IMR-90 (cell line): ENCODE measurements at regions not wholly inside any gene's neighbourhood (a gene's known extent, or its start where the extent isn't known, plus 50 kb on each side); places are given as distances from the start of the nearest gene placed in this dataset.

Experiments
- ATAC-seq: fragments of 200-7000 bp; cut with Tn5 transposase; 2 replicates; pipeline ENCODE4 v1.9.1; 2020; ENCODE audit warnings: low read depth, mild to moderate bottlenecking, moderate library complexity
- BruUV-seq: library from RNA; stranded (reverse); fragments of 400-500 nt; replicated peaks from 2 replicates; lab custom pipeline; 2021; lab: Mats Ljungman, UMichigan
- CTCF ChIA-PET: fragments of 300-600 bp; formaldehyde crosslinking; extraction: SDS; loops from one replicate; lab custom pipeline; 2021; ENCODE audit warnings: antibody characterized with exemption; lab: Yijun Ruan, JAX
- POLR2A ChIA-PET: fragments of 300-600 bp; sonication (Branson Sonifier 250); formaldehyde crosslinking; loops from one replicate; lab custom pipeline; 2022; ENCODE audit warnings: antibody characterized with exemption; ENCODE audit not compliant: unreplicated experiment; lab: Charles Lee
- DNase-seq: peaks from one replicate; pipeline ENCODE4 v3.0.0; 2013
- H2AFZ ChIP-seq: replicated peaks from 2 replicates; pipeline ENCODE3; 2013; ENCODE audit warnings: low read length, mild to moderate bottlenecking; ENCODE audit not compliant: poor library complexity
- H2AK5ac ChIP-seq: 2 replicates; pipeline ENCODE4 v1.6.1; 2013; ENCODE audit warnings: low read depth, low read length, inconsistent platforms
- H2AK9ac ChIP-seq: replicated peaks from 2 replicates; pipeline ENCODE3; 2013; ENCODE audit warnings: mild to moderate bottlenecking, low read depth, low read length, moderate library complexity; ENCODE audit not compliant: poor library complexity
- H2BK120ac ChIP-seq: 2 replicates; pipeline ENCODE4 v1.6.1; 2013; ENCODE audit warnings: low read depth, low read length, inconsistent platforms
- H2BK15ac ChIP-seq: 3 replicates; pipeline ENCODE4 v1.6.1; 2013; ENCODE audit warnings: low read depth, low read length, inconsistent platforms
- H2BK20ac ChIP-seq: 2 replicates; pipeline ENCODE4 v1.6.1; 2013; ENCODE audit warnings: low read depth, mild to moderate bottlenecking, inconsistent platforms, low read length, moderate library complexity
- H2BK5ac ChIP-seq: 2 replicates; pipeline ENCODE4 v1.6.1; 2013; ENCODE audit warnings: mild to moderate bottlenecking, low read depth, low read length, inconsistent platforms; ENCODE audit not compliant: poor library complexity, severe bottlenecking
- H3K14ac ChIP-seq: replicated peaks from 2 replicates; pipeline ENCODE4 v1.6.1; 2013; ENCODE audit warnings: low read depth, low read length, inconsistent platforms
- H3K18ac ChIP-seq: 2 replicates; pipeline ENCODE4 v1.6.1; 2013; ENCODE audit warnings: low read depth, low read length, control low read depth
- H3K23ac ChIP-seq: 2 replicates; pipeline ENCODE4 v1.6.1; 2013; ENCODE audit warnings: low read depth, low read length, inconsistent platforms
- H3K27ac ChIP-seq: 2 replicates; pipeline ENCODE4 v1.5.1; 2013; ENCODE audit warnings: mild to moderate bottlenecking, control low read depth, low read length; ENCODE audit not compliant: insufficient read depth
- H3K27me3 ChIP-seq: 2 replicates; pipeline ENCODE4 v1.6.1; 2013; ENCODE audit warnings: low read length; ENCODE audit not compliant: control insufficient read depth, insufficient read depth
- H3K36me3 ChIP-seq: 2 replicates; pipeline ENCODE4 v1.6.1; 2013; ENCODE audit warnings: low read length, mixed read lengths; ENCODE audit not compliant: control insufficient read depth, insufficient read depth
- H3K4ac ChIP-seq: 2 replicates; pipeline ENCODE4 v1.6.1; 2013; ENCODE audit warnings: low read depth, low read length, inconsistent platforms
- H3K4me1 ChIP-seq: 2 replicates; pipeline ENCODE4 v1.6.1; 2013; ENCODE audit warnings: low read length, mixed read lengths; ENCODE audit not compliant: control insufficient read depth, insufficient read depth
- H3K4me2 ChIP-seq: 2 replicates; pipeline ENCODE4 v1.6.1; 2013; ENCODE audit warnings: low read depth, mild to moderate bottlenecking, control low read depth, low read length, moderate library complexity
- H3K4me3 ChIP-seq: 2 replicates; pipeline ENCODE4 v1.5.1; 2013; ENCODE audit warnings: low read depth, mild to moderate bottlenecking, control low read depth, low read length, moderate library complexity; ENCODE audit not compliant: insufficient read depth
- H3K56ac ChIP-seq: 2 replicates; pipeline ENCODE4 v1.6.1; 2013; ENCODE audit warnings: low read length, inconsistent platforms; ENCODE audit not compliant: insufficient read depth; ENCODE audit errors: extremely low read depth
- H3K79me1 ChIP-seq, 2 experiments: 2 replicates each; pipeline ENCODE4 v1.6.1; 2013; ENCODE audit warnings: low read length in 2 of 2, inconsistent platforms in 1 of 2, low read depth in 1 of 2
- H3K9ac ChIP-seq: 2 replicates; pipeline ENCODE4 v1.6.1; 2013; ENCODE audit warnings: low read depth, low read length, control low read depth
- H3K9me1 ChIP-seq: 2 replicates; pipeline ENCODE4 v1.6.1; 2013; ENCODE audit warnings: low read length, inconsistent platforms; ENCODE audit not compliant: insufficient read depth
- H3K9me3 ChIP-seq: 2 replicates; pipeline ENCODE4 v1.6.1; 2013; ENCODE audit warnings: low read length; ENCODE audit not compliant: control insufficient read depth, insufficient read depth
- H4K20me1 ChIP-seq: 2 replicates; pipeline ENCODE4 v1.6.1; 2013; ENCODE audit warnings: low read length, inconsistent platforms; ENCODE audit not compliant: insufficient read depth
- H4K5ac ChIP-seq: 2 replicates; pipeline ENCODE4 v1.6.1; 2013; ENCODE audit warnings: mild to moderate bottlenecking, low read depth, low read length, control low read depth
- H4K8ac ChIP-seq, 2 experiments: 2 replicates each; pipeline ENCODE4 v1.6.1; 2013; ENCODE audit warnings: low read depth in 2 of 2, low read length in 2 of 2, control low read depth in 1 of 2, inconsistent platforms in 1 of 2
- H4K91ac ChIP-seq: 2 replicates; pipeline ENCODE4 v1.6.1; 2013; ENCODE audit warnings: low read depth, low read length, inconsistent platforms; ENCODE audit not compliant: insufficient read depth
- BHLHE40 ChIP-seq: fragments of 150-350 bp; IDR thresholded peaks from 2 replicates; pipeline ENCODE4 v1.6.1; 2016; ENCODE audit warnings: mild to moderate bottlenecking, low read depth, low read length
- CHD1 ChIP-seq: IDR thresholded peaks from 2 replicates; pipeline ENCODE4 v1.6.1; 2012; ENCODE audit warnings: low read depth, low read length, improper control_type of control experiment
- FOS ChIP-seq: fragments of 150-350 bp; IDR thresholded peaks from 2 replicates; pipeline ENCODE4 v1.6.1; 2016; ENCODE audit warnings: low read depth, low read length
- MAFK ChIP-seq: IDR thresholded peaks from 2 replicates; pipeline ENCODE4 v1.6.1; 2012; ENCODE audit warnings: low read depth, low read length, improper control_type of control experiment
- POLR2A ChIP-seq: IDR thresholded peaks from 2 replicates; pipeline ENCODE4 v1.6.1; 2012; ENCODE audit warnings: mild to moderate bottlenecking, low read depth, low read length
- RCOR1 ChIP-seq: IDR thresholded peaks from 2 replicates; pipeline ENCODE4 v1.6.1; 2012; ENCODE audit warnings: mild to moderate bottlenecking, low read length, improper control_type of control experiment; ENCODE audit not compliant: insufficient replicate concordance
- RFX5 ChIP-seq: IDR thresholded peaks from 2 replicates; pipeline ENCODE4 v1.8.0; 2012; ENCODE audit warnings: low read depth, mild to moderate bottlenecking, low read length, moderate library complexity
- WGBS, 2 experiments: methylation state at CpG; one replicate each; pipeline versions ENCODE4 v1.1.5 to v1.1.7; 2013; ENCODE audit warnings: missing lambda C conversion rate in 2 of 2; ENCODE audit not compliant: insufficient read length in 1 of 2; ENCODE audit errors: extremely low coverage in 2 of 2; 5-methylcytosine and 5-hydroxymethylcytosine counted together
- dilution Hi-C: fragments of 300-500 bp; cut with HindIII; formaldehyde crosslinking; loops from one replicate; pipeline ENCODE4 v1.14.3; 2018; ENCODE audit warnings: low sequenced_read_pairs; ENCODE audit not compliant: unreplicated experiment
- in situ Hi-C: fragments of 300-500 bp; cut with MboI; formaldehyde crosslinking; loops from 3 replicates; pipeline ENCODE4 v1.14.3; 2019; ENCODE audit warnings: low sequenced_read_pairs, inconsistent platforms, mixed read lengths
- intact Hi-C: fragments of 100-400 bp; cut with micrococcal nuclease; formaldehyde crosslinking; loops from 2 replicates; pipeline ENCODE4 v1.10.0; 2022
- TF ChIP-seq, protein P1 (sequence below): fragments of 150-350 bp; IDR thresholded peaks from 2 replicates; pipeline ENCODE4 v1.6.1; 2016; ENCODE audit warnings: low read depth, mild to moderate bottlenecking, low read length, moderate library complexity, borderline replicate concordance

DNA sequence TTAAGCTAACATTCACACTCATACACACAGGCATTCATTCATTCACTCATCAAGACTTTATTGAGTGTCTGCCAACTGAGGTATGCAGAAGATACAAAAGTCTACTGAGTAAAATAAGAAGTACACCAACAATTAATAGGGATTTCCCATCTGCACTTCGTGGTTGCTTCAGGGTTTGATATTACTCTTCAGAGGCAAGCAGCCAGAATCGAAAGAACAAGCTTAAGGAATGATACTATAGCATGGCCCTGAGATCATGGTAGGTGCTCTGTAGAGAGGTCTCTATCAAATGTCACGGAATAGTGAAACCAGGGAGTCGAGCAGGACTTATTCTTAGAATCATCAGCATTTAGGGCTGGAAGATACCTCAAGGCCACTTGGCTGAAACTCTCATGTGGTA, 135.4 kb downstream of the NRN1 start:
- Histone ChIP-seq H3K4me3 (no peak overlapping the region), H3K4me2 (no peak overlapping the region), H2AK9ac (no peak overlapping the region), H3K4ac (no peak overlapping the region), H3K23ac (no peak overlapping the region), H2BK20ac (no peak overlapping the region), H3K9ac (no peak overlapping the region), H3K4me1 (no peaks in the 10 kb centered on the region), H3K18ac (no peak overlapping the region), H3K27ac (no peak overlapping the region), H3K79me1 (no peaks in the 10 kb centered on the region), H2BK5ac (no peak overlapping the region), H4K20me1 (no peaks in the 10 kb centered on the region), H3K27me3 (no peaks in the 10 kb centered on the region), H2AFZ (no peak overlapping the region), H3K14ac (no peak overlapping the region), H3K9me3 (no peaks in the 10 kb centered on the region; the same call in 1 of the 2 replicates), H2BK120ac (no peak overlapping the region), H3K36me3 (no peaks in the 10 kb centered on the region), H4K5ac (no peak overlapping the region), H3K56ac (no peak overlapping the region), H2AK5ac (no peak overlapping the region), H4K8ac (no peak overlapping the region), H2BK15ac (no peak overlapping the region), H3K9me1 (no peaks in the 10 kb centered on the region), H4K91ac (no peak overlapping the region)
- intact Hi-C loops = no loop called here
- ChIA-PET POLR2A (no interaction called here), CTCF (no interaction called here)
- no TSS peak for BruUV-seq
- dilution Hi-C loops = no loop called here
- 20% methylated on average over 1 of the region's 4 CpGs; no CpG with 5 or more reads in 1 of the 2 experiments for WGBS, 2 experiments
- DNase-seq (no peak), ATAC-seq (no peak)
- TF ChIP-seq POLR2A = no peak
- TF ChIP-seq FOS = no peak
- TF ChIP-seq, protein P1, sequence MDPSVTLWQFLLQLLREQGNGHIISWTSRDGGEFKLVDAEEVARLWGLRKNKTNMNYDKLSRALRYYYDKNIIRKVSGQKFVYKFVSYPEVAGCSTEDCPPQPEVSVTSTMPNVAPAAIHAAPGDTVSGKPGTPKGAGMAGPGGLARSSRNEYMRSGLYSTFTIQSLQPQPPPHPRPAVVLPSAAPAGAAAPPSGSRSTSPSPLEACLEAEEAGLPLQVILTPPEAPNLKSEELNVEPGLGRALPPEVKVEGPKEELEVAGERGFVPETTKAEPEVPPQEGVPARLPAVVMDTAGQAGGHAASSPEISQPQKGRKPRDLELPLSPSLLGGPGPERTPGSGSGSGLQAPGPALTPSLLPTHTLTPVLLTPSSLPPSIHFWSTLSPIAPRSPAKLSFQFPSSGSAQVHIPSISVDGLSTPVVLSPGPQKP = no peak
- no peak for TF ChIP-seq CHD1
- TF ChIP-seq RFX5 = no peak
- no peak for TF ChIP-seq RCOR1
- no peak for TF ChIP-seq MAFK
- TF ChIP-seq BHLHE40 = no peak
- in situ Hi-C loops = no loop called here
